Uterus (tissue), 2 donors: ENCODE measurements at regions not wholly inside any gene's neighbourhood (a gene's known extent, or its start where the extent isn't known, plus 50 kb on each side); places are given as distances from the start of the nearest gene placed in this dataset.

Experiments used
- POLR2A ChIP-seq, 2 donors: fragments of 450-650 bp; IDR thresholded peaks; one replicate each; pipeline ENCODE4 v1.6.1; 2016; ENCODE audit warnings: antibody characterized with exemption in 2 of 2, mild to moderate bottlenecking in 1 of 2, moderate library complexity in 1 of 2
- TF ChIP-seq, protein P1 (sequence below), 4 experiments: fragments of 200-600 bp in 2 of 4; fragments of 450-650 bp in 2 of 4; sonication (generic) in 2 of 4; IDR thresholded peaks; one replicate each; pipeline ENCODE4 v1.5.1; 2016 to 2019; ENCODE audit warnings: antibody characterized with exemption in 4 of 4, mild to moderate bottlenecking in 2 of 4, moderate library complexity in 1 of 4

DNA sequence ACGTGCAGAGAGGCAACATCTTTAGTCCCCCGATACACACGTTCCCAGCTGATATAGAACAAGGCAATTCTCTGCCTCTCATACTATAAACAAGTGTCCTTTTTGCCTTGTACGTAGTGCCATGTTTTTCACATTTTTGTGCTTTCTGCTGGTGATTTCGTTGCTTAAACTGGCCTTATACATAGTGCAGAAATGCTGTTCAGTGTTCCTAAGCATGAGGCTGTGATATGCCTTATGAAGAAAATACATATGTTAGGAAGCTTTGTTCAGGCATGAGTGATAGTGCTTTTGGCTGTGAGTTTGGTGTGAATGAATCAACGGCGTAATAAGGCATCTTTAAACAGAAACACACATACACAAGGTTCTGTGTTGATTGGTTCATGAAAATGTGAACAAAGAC is 77.2 kb downstream of the KATNIP start:
- TF ChIP-seq, protein P1, sequence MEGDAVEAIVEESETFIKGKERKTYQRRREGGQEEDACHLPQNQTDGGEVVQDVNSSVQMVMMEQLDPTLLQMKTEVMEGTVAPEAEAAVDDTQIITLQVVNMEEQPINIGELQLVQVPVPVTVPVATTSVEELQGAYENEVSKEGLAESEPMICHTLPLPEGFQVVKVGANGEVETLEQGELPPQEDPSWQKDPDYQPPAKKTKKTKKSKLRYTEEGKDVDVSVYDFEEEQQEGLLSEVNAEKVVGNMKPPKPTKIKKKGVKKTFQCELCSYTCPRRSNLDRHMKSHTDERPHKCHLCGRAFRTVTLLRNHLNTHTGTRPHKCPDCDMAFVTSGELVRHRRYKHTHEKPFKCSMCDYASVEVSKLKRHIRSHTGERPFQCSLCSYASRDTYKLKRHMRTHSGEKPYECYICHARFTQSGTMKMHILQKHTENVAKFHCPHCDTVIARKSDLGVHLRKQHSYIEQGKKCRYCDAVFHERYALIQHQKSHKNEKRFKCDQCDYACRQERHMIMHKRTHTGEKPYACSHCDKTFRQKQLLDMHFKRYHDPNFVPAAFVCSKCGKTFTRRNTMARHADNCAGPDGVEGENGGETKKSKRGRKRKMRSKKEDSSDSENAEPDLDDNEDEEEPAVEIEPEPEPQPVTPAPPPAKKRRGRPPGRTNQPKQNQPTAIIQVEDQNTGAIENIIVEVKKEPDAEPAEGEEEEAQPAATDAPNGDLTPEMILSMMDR (IDR thresholded peaks at IDR 0.05) = no peak
- TF ChIP-seq POLR2A (IDR thresholded peaks at IDR 0.05) = no peak
